Lung (tissue), 11 donors: ENCODE measurements at regions not wholly inside any gene's neighbourhood (a gene's known extent, or its start where the extent isn't known, plus 50 kb on each side); places are given as distances from the start of the nearest gene placed in this dataset.

Experiments
- ATAC-seq: fragments of 200-7000 bp; cut with Tn5 transposase; one replicate; pipeline ENCODE4 v1.9.1; 2020; ENCODE audit warnings: moderate number of reproducible peaks; ENCODE audit not compliant: insufficient read depth, low FRiP score
- DNase-seq, 3 donors: peaks; one replicate each; pipeline ENCODE4 v3.0.0-alpha.2; 2013 to 2017
- H3K27ac ChIP-seq, 2 donors: one replicate each; pipeline ENCODE4 v1.5.1; 2013; ENCODE audit warnings: mild to moderate bottlenecking in 2 of 2, moderate library complexity in 2 of 2, control low read depth in 1 of 2, inconsistent platforms in 1 of 2, low read depth in 1 of 2, low read length in 1 of 2
- H3K27me3 ChIP-seq, 3 donors: one replicate each; pipeline ENCODE4 v1.5.1; 2013; ENCODE audit warnings: low read length in 2 of 3; ENCODE audit not compliant: control insufficient read depth in 3 of 3, insufficient read depth in 3 of 3
- H3K36me3 ChIP-seq, 4 donors: one replicate each; pipeline ENCODE4 v1.5.1; 2013; ENCODE audit warnings: low read length in 4 of 4, mild to moderate bottlenecking in 1 of 4, moderate library complexity in 1 of 4; ENCODE audit not compliant: control insufficient read depth in 4 of 4, insufficient read depth in 4 of 4
- H3K4me1 ChIP-seq, 5 donors: one replicate each; pipeline ENCODE4 v1.5.1; 2013; ENCODE audit warnings: low read length in 5 of 5, mild to moderate bottlenecking in 2 of 5, moderate library complexity in 1 of 5; ENCODE audit not compliant: control insufficient read depth in 5 of 5, insufficient read depth in 5 of 5
- H3K4me3 ChIP-seq: one replicate; pipeline ENCODE4 v1.5.1; 2013; ENCODE audit warnings: mild to moderate bottlenecking, control low read depth, moderate library complexity
- H3K9ac ChIP-seq, 2 donors: one replicate each; pipeline ENCODE4 v1.5.1; 2013; ENCODE audit warnings: low read length in 2 of 2, control low read depth in 1 of 2; ENCODE audit not compliant: insufficient read depth in 1 of 2
- H3K9me3 ChIP-seq, 4 donors: one replicate each; pipeline ENCODE4 v1.5.1; 2013; ENCODE audit warnings: low read length in 3 of 4, mild to moderate bottlenecking in 1 of 4, moderate library complexity in 1 of 4; ENCODE audit not compliant: control insufficient read depth in 4 of 4, insufficient read depth in 3 of 4
- WGBS, 2 donors: extraction: QIAGEN DNeasy Blood & Tissue Kit; methylation state at CpG; one replicate each; pipeline ENCODE4 v1.1.7; 2013; 5-methylcytosine and 5-hydroxymethylcytosine counted together
- TF ChIP-seq, protein P1 (sequence below): IDR thresholded peaks from 2 replicates; pipeline ENCODE4 v1.5.1; 2012; ENCODE audit warnings: mild to moderate bottlenecking; ENCODE audit errors: control extremely low read depth, extremely low read depth
- donor health status: control.
- donor health status: control.
- donor health status: Bipolar disorder and iron deficiency.
- donor health status: healthy.
- donor health status: DM: yes; HTN: yes; CAD: no.

- 33 to 50% methylated on average over 6 of the region's 6 CpGs for WGBS, 2 donors
- DNase-seq (no peak), ATAC-seq (peak; percentile 44)
- Histone ChIP-seq H3K9me3 (no peaks in the 10 kb centered on the region), H3K27ac (peak overlapping the region; percentile 86 to 89), H3K9ac (no peak overlapping the region), H3K27me3 (no peaks in the 10 kb centered on the region), H3K4me1 (peaks cover 0 to 9% (median 0%) of the 10 kb centered on the region in 5 donors), H3K36me3 (no peaks in the 10 kb centered on the region), H3K4me3 (no peak overlapping the region)
- TF ChIP-seq, protein P1, sequence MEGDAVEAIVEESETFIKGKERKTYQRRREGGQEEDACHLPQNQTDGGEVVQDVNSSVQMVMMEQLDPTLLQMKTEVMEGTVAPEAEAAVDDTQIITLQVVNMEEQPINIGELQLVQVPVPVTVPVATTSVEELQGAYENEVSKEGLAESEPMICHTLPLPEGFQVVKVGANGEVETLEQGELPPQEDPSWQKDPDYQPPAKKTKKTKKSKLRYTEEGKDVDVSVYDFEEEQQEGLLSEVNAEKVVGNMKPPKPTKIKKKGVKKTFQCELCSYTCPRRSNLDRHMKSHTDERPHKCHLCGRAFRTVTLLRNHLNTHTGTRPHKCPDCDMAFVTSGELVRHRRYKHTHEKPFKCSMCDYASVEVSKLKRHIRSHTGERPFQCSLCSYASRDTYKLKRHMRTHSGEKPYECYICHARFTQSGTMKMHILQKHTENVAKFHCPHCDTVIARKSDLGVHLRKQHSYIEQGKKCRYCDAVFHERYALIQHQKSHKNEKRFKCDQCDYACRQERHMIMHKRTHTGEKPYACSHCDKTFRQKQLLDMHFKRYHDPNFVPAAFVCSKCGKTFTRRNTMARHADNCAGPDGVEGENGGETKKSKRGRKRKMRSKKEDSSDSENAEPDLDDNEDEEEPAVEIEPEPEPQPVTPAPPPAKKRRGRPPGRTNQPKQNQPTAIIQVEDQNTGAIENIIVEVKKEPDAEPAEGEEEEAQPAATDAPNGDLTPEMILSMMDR, result no peak
These were observed 128.4 kb upstream of the SPRY2 start for GRCh38 chr13:80469105-80469852.

- no peaks in the 10 kb centered on the region for H3K9me3 ChIP-seq
- WGBS, 2 donors, result 81 to 91% methylated on average over 2 of the region's 2 CpGs
- H3K9ac ChIP-seq, result no peak overlapping the region
- no peak for DNase-seq
- H3K4me1 ChIP-seq, result peaks cover 0 to 8% (median 0%) of the 10 kb centered on the region in 5 donors
- ATAC-seq, result no peak
- H3K36me3 ChIP-seq, result no peaks in the 10 kb centered on the region
- no peak overlapping the region for H3K27ac ChIP-seq
- TF ChIP-seq, protein P1, result no peak
- no peaks in the 10 kb centered on the region for H3K27me3 ChIP-seq
- H3K4me3 ChIP-seq, result no peak overlapping the region
These were observed 124.4 kb upstream of the SPRY2 start for GRCh38 chr13:80465321-80465720.

- WGBS, 2 donors, result 75 to 87% methylated on average over 3 of the region's 3 CpGs
- Histone ChIP-seq H3K9ac (no peak overlapping the region), H3K27ac (no peak overlapping the region), H3K4me1 (peaks cover 0 to 8% (median 0%) of the 10 kb centered on the region in 5 donors), H3K9me3 (no peaks in the 10 kb centered on the region), H3K27me3 (no peaks in the 10 kb centered on the region), H3K36me3 (no peaks in the 10 kb centered on the region), H3K4me3 (no peak overlapping the region)
- TF ChIP-seq, protein P1, result no peak
- DNase-seq (peak in 1 of 3 donors; percentile 20), ATAC-seq (peak; percentile 19)
These were observed 122.9 kb upstream of the SPRY2 start for GRCh38 chr13:80463673-80464352.
